Ovary (tissue), 7 donors: ENCODE measurements at regions not wholly inside any gene's neighbourhood (a gene's known extent, or its start where the extent isn't known, plus 50 kb on each side); places are given as distances from the start of the nearest gene placed in this dataset.

Experiments
- DNase-seq, 5 donors: peaks; one replicate each; pipeline ENCODE4 v3.0.0-alpha.2; 2019 to 2020
- H3K27ac ChIP-seq, 2 donors: fragments of 200-600 bp; one replicate each; pipeline versions ENCODE4 v1.5.1 to v1.8.0; 2019 to 2022
- H3K27me3 ChIP-seq: fragments of 200-600 bp; one replicate; pipeline ENCODE4 v1.8.0; 2022
- H3K36me3 ChIP-seq: fragments of 200-600 bp; sonication (generic); one replicate; pipeline ENCODE4 v1.5.1; 2019
- H3K4me1 ChIP-seq: one replicate; pipeline ENCODE4 v1.8.1; 2013; ENCODE audit warnings: mild to moderate bottlenecking, moderate library complexity; ENCODE audit not compliant: insufficient read depth
- H3K4me3 ChIP-seq: fragments of 200-600 bp; sonication (generic); one replicate; pipeline ENCODE4 v1.5.1; 2017
- H3K9me3 ChIP-seq, 2 donors: fragments of 200-600 bp in 1 of 2; sonication (generic) in 1 of 2; one replicate each; pipeline versions ENCODE4 v1.5.1 to v1.8.1; 2013 to 2019; ENCODE audit warnings: mild to moderate bottlenecking in 1 of 2, moderate library complexity in 1 of 2
- CTCF ChIP-seq, 3 donors: fragments of 450-650 bp in 2 of 3; fragments of 200-600 bp in 1 of 3; IDR thresholded peaks; one replicate each; pipeline versions ENCODE4 v1.5.1 to v1.8.0; 2016 to 2022; ENCODE audit warnings: antibody characterized with exemption in 3 of 3, mild to moderate bottlenecking in 1 of 3
- EP300 ChIP-seq: sonication (generic); formaldehyde crosslinking; IDR thresholded peaks from one replicate; pipeline ENCODE4 v1.6.1; 2017; ENCODE audit warnings: antibody characterized with exemption
- POLR2A ChIP-seq: fragments of 450-650 bp; IDR thresholded peaks from one replicate; pipeline ENCODE4 v1.6.1; 2017; ENCODE audit warnings: antibody characterized with exemption, mild to moderate bottlenecking, moderate library complexity
- WGBS, 3 donors: extraction: QIAGEN DNeasy Blood & Tissue Kit in 1 of 3; methylation state at CpG; one replicate each; pipeline versions ENCODE4 v1.1.5 to v1.1.7; 2013 to 2017; 5-methylcytosine and 5-hydroxymethylcytosine counted together
- intact Hi-C, 4 donors: fragments of 100-400 bp; cut with DNase I; formaldehyde crosslinking; loops; one replicate each; pipeline versions ENCODE4 v1.11.0 to v1.15.1; 2022 to 2023
- donor health status: DM: no; HTN: no; CAD: no; lungs with moderate emphysema.
- donor health status: DM: no; HTN: no; CAD: no.
- donor health status: Bipolar disorder and iron deficiency.
- donor health status: DM: no; HTN: no; CAD: no.
- donor health status: DM: yes; HTN: yes; CAD: no.

GRCh38 chr1:79817031-79817560, 810.6 kb upstream of the ADGRL4 start:
- no peaks in the 10 kb centered on the region for H3K27me3 ChIP-seq
- TF ChIP-seq POLR2A (no peak), CTCF (IDR thresholded peaks at IDR 0.05) (no peak), EP300 (no peak)
- intact Hi-C loops: no loop called here
- H3K36me3 ChIP-seq: no peaks in the 10 kb centered on the region
- DNase-seq: no peak
- no peak overlapping the region for H3K4me3 ChIP-seq
- H3K4me1 ChIP-seq: no peaks in the 10 kb centered on the region
- no peaks in the 10 kb centered on the region for H3K9me3 ChIP-seq
- WGBS, 3 donors: 57 to 59% (median 59%) methylated on average over 4 of the region's 4 CpGs
- H3K27ac ChIP-seq: no peak overlapping the region

- no peak overlapping the region for H3K27ac ChIP-seq
- H3K4me3 ChIP-seq: no peak overlapping the region
- intact Hi-C loops: no loop called here
- H3K36me3 ChIP-seq: no peaks in the 10 kb centered on the region
- H3K27me3 ChIP-seq: no peaks in the 10 kb centered on the region
- WGBS, 3 donors: 60 to 79% (median 79%) methylated on average over 3 of the region's 3 CpGs
- H3K4me1 ChIP-seq: no peaks in the 10 kb centered on the region
- no peak for TF ChIP-seq CTCF (IDR thresholded peaks at IDR 0.05)
- TF ChIP-seq POLR2A: no peak
- no peak for TF ChIP-seq EP300
- DNase-seq: no peak
- no peaks in the 10 kb centered on the region for H3K9me3 ChIP-seq
Observed at GRCh38 chr1:79815115-79815514, 808.6 kb upstream of the ADGRL4 start.

- H3K4me1 ChIP-seq: no peaks in the 10 kb centered on the region
- no peaks in the 10 kb centered on the region for H3K27me3 ChIP-seq
- WGBS, 3 donors: 45 to 69% (median 58%) methylated on average over 3 of the region's 3 CpGs
- TF ChIP-seq CTCF (IDR thresholded peaks at IDR 0.05): no peak
- no peak for TF ChIP-seq POLR2A
- TF ChIP-seq EP300: no peak
- H3K27ac ChIP-seq: no peak overlapping the region
- intact Hi-C loops: no loop called here
- H3K9me3 ChIP-seq: no peaks in the 10 kb centered on the region
- no peak overlapping the region for H3K4me3 ChIP-seq
- DNase-seq: no peak
- H3K36me3 ChIP-seq: no peaks in the 10 kb centered on the region
Observed at GRCh38 chr1:79811173-79811572, 804.6 kb upstream of the ADGRL4 start.

- intact Hi-C loops: no loop called here
- Histone ChIP-seq H3K4me3 (no peak overlapping the region), H3K9me3 (no peaks in the 10 kb centered on the region), H3K36me3 (no peaks in the 10 kb centered on the region), H3K27me3 (no peaks in the 10 kb centered on the region), H3K27ac (no peak overlapping the region), H3K4me1 (no peaks in the 10 kb centered on the region)
- TF ChIP-seq POLR2A (no peak), EP300 (no peak), CTCF (IDR thresholded peaks at IDR 0.05) (no peak)
- DNase-seq: no peak
- 86 to 89% (median 88%) methylated on average over 3 of the region's 3 CpGs for WGBS, 3 donors
Observed at GRCh38 chr1:79808816-79809475, 802.4 kb upstream of the ADGRL4 start.
